Thyroid gland (tissue), 4 donors: ENCODE measurements at regions not wholly inside any gene's neighbourhood (a gene's known extent, or its start where the extent isn't known, plus 50 kb on each side); places are given as distances from the start of the nearest gene placed in this dataset.

Experiments used
- POLR2A ChIP-seq, 2 donors: fragments of 450-650 bp; IDR thresholded peaks; one replicate each; pipeline ENCODE4 v1.6.1; 2017; ENCODE audit warnings: antibody characterized with exemption in 2 of 2, mild to moderate bottlenecking in 2 of 2, moderate library complexity in 1 of 2
- TF ChIP-seq, protein P1 (sequence below), 6 experiments: fragments of 200-600 bp in 3 of 6; fragments of 450-650 bp in 3 of 6; sonication (generic) in 3 of 6; IDR thresholded peaks; one replicate each; pipeline ENCODE4 v1.5.1; 2016 to 2019; ENCODE audit warnings: antibody characterized with exemption in 6 of 6, mild to moderate bottlenecking in 2 of 6, inconsistent platforms in 1 of 6, moderate library complexity in 1 of 6

DNA sequence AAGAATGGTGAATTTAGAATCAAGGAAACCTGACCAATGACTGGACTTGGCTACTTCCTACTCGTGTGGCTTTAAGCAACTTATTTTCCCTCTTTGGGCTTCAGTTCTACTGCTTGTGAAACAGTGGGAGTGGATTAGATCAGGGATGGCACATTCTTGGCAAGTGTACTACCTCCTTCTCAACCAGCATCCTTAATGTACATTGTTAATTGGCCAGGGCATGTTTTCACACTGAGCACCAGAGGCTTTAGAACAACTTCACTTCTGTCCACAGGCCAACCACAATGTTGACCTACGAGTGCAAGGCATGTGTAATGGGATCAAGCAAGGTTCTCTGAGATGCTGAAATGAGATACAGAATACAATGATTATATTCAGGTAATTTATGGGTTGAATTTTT lies 315.3 kb downstream of the ADRA2A start:
- TF ChIP-seq, protein P1, sequence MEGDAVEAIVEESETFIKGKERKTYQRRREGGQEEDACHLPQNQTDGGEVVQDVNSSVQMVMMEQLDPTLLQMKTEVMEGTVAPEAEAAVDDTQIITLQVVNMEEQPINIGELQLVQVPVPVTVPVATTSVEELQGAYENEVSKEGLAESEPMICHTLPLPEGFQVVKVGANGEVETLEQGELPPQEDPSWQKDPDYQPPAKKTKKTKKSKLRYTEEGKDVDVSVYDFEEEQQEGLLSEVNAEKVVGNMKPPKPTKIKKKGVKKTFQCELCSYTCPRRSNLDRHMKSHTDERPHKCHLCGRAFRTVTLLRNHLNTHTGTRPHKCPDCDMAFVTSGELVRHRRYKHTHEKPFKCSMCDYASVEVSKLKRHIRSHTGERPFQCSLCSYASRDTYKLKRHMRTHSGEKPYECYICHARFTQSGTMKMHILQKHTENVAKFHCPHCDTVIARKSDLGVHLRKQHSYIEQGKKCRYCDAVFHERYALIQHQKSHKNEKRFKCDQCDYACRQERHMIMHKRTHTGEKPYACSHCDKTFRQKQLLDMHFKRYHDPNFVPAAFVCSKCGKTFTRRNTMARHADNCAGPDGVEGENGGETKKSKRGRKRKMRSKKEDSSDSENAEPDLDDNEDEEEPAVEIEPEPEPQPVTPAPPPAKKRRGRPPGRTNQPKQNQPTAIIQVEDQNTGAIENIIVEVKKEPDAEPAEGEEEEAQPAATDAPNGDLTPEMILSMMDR (IDR thresholded peaks at IDR 0.05) = no peak
- TF ChIP-seq POLR2A (IDR thresholded peaks at IDR 0.05) = no peak
